Endothelial cell of umbilical vein (primary cell): ENCODE measurements at regions not wholly inside any gene's neighbourhood (a gene's known extent, or its start where the extent isn't known, plus 50 kb on each side); places are given as distances from the start of the nearest gene placed in this dataset.

Experiments used
- BruUV-seq: library from RNA; stranded (reverse); fragments of 400-500 nt; replicated peaks from 2 replicates; lab custom pipeline; 2021; lab: Mats Ljungman, UMichigan
- CTCF ChIA-PET: fragments of 300-600, 350-600 bp; sonication (Branson Sonifier 250); formaldehyde crosslinking; loops from one replicate; lab custom pipeline; 2021; ENCODE audit warnings: antibody characterized with exemption, inconsistent platforms; lab: Charles Lee
- POLR2A ChIA-PET: fragments of 300-600, 350-600 bp; sonication (Branson Sonifier 250); formaldehyde crosslinking; loops from one replicate; lab custom pipeline; 2021; ENCODE audit warnings: antibody characterized with exemption, inconsistent platforms; lab: Charles Lee
- DNase-seq: peaks from one replicate; pipeline ENCODE4 v3.0.0-alpha.2; 2011; ENCODE audit warnings: low read depth, low spot score
- FAIRE-seq: peaks from 2 replicates; lab custom pipeline; 2011; peaks lifted over from hg19 to GRCh38; lab: Jason Lieb, UNC
- H2AFZ ChIP-seq: 2 replicates; pipeline ENCODE4 v1.6.0; 2012; ENCODE audit warnings: low read depth, low read length, control low read depth, inconsistent platforms
- H3K27ac ChIP-seq: 2 replicates; pipeline ENCODE4 v1.5.1; 2011; ENCODE audit warnings: low read depth, mild to moderate bottlenecking, control low read depth, low read length, moderate library complexity; ENCODE audit not compliant: insufficient read depth
- H3K27me3 ChIP-seq, 2 experiments: 2 replicates each; pipeline versions ENCODE4 v1.6.0 to v1.6.1; 2011; ENCODE audit warnings: low read length in 2 of 2, mixed read lengths in 1 of 2; ENCODE audit not compliant: control insufficient read depth in 2 of 2, insufficient read depth in 2 of 2
- H3K36me3 ChIP-seq, 2 experiments: 2 replicates in 1 of 2; 3 replicates in 1 of 2; pipeline ENCODE4 v1.5.1; 2011; ENCODE audit warnings: low read length in 2 of 2, mild to moderate bottlenecking in 1 of 2, moderate library complexity in 1 of 2; ENCODE audit not compliant: control insufficient read depth in 2 of 2, insufficient read depth in 2 of 2; ENCODE audit errors: extremely low read depth in 1 of 2
- H3K4me1 ChIP-seq: 3 replicates; pipeline ENCODE4 v1.5.1; 2011; ENCODE audit warnings: mild to moderate bottlenecking, low read length; ENCODE audit not compliant: control insufficient read depth, insufficient read depth; ENCODE audit errors: extremely low read depth
- H3K4me2 ChIP-seq: 2 replicates; pipeline ENCODE4 v1.6.1; 2011; ENCODE audit warnings: low read length, control low read depth, mixed read lengths; ENCODE audit not compliant: insufficient read depth
- H3K4me3 ChIP-seq, 3 experiments: fragments of 200-600 bp in 1 of 3; sonication (generic), shearing (Covaris generic) in 1 of 3; replicated peaks in 1 of 3; 2 replicates each; pipeline ENCODE4 v1.5.1; 2011 to 2016; ENCODE audit warnings: control low read depth in 3 of 3, low read length in 3 of 3, mild to moderate bottlenecking in 2 of 3, inconsistent platforms in 1 of 3, low read depth in 1 of 3, moderate library complexity in 1 of 3; ENCODE audit not compliant: insufficient read depth in 1 of 3
- H3K79me2 ChIP-seq: 2 replicates; pipeline ENCODE4 v1.6.0; 2012; ENCODE audit warnings: low read length, inconsistent platforms; ENCODE audit not compliant: control insufficient read depth, insufficient read depth
- H3K9ac ChIP-seq: replicated peaks from 2 replicates; pipeline ENCODE3; 2011; ENCODE audit warnings: low read length, control low read depth; ENCODE audit not compliant: insufficient read depth; ENCODE audit errors: extremely low read depth
- H3K9me1 ChIP-seq: replicated peaks from 3 replicates; pipeline ENCODE4 v1.6.0; 2011; ENCODE audit warnings: mild to moderate bottlenecking, low read length; ENCODE audit not compliant: control insufficient read depth, insufficient read depth; ENCODE audit errors: extremely low read depth
- H3K9me3 ChIP-seq: replicated peaks from 2 replicates; pipeline ENCODE4 v1.5.1; 2012; ENCODE audit warnings: low read length, inconsistent platforms; ENCODE audit not compliant: control insufficient read depth, insufficient read depth
- H4K20me1 ChIP-seq: replicated peaks from 2 replicates; pipeline ENCODE3; 2011; ENCODE audit warnings: mild to moderate bottlenecking, low read length; ENCODE audit not compliant: control insufficient read depth, insufficient read depth; ENCODE audit errors: extremely low read depth
- EZH2 ChIP-seq: IDR thresholded peaks from 2 replicates; pipeline ENCODE4 v1.6.1; 2012; ENCODE audit warnings: borderline replicate concordance, low read depth, mild to moderate bottlenecking, moderate library complexity, low read length, inconsistent platforms; ENCODE audit not compliant: severe bottlenecking
- FOS ChIP-seq: IDR thresholded peaks from 2 replicates; pipeline ENCODE4 v1.6.1; 2011; ENCODE audit warnings: mild to moderate bottlenecking, low read length, moderate library complexity, borderline replicate concordance; ENCODE audit not compliant: insufficient read depth
- GATA2 ChIP-seq: IDR thresholded peaks from 2 replicates; pipeline ENCODE4 v1.7.0; 2011; ENCODE audit warnings: low read depth, mild to moderate bottlenecking, moderate library complexity, mixed read lengths, low read length; ENCODE audit not compliant: insufficient read length, insufficient read depth
- JUN ChIP-seq: IDR thresholded peaks from 2 replicates; pipeline ENCODE4 v1.6.1; 2011; ENCODE audit warnings: borderline replicate concordance, low read depth; ENCODE audit not compliant: insufficient read length, insufficient read depth
- MYC ChIP-seq: IDR thresholded peaks from one replicate; pipeline ENCODE4 v1.6.1; 2011; ENCODE audit warnings: mild to moderate bottlenecking, low read depth, low read length
- POLR2A ChIP-seq: IDR thresholded peaks from 2 replicates; pipeline ENCODE4 v1.6.1; 2012; ENCODE audit warnings: low read depth, mild to moderate bottlenecking, control low read depth, low read length
- POLR2AphosphoS5 ChIP-seq: IDR thresholded peaks from 2 replicates; pipeline ENCODE4 v1.6.1; 2012; ENCODE audit warnings: low read depth, mild to moderate bottlenecking, control low read depth, low read length, moderate library complexity; ENCODE audit not compliant: insufficient read depth
- dilution Hi-C: fragments of 300-500 bp; cut with MboI; formaldehyde crosslinking; loops from one replicate; pipeline ENCODE4 v1.15.0; 2019; ENCODE audit warnings: low sequenced_read_pairs; ENCODE audit not compliant: extremely low pct_ligation_motif_present
- intact Hi-C: fragments of 100-400 bp; cut with micrococcal nuclease; formaldehyde crosslinking; loops from one replicate; pipeline ENCODE4 v1.10.0; 2022
- TF ChIP-seq, protein P1 (sequence below): IDR thresholded peaks from 2 replicates; pipeline ENCODE4 v1.6.1; 2011; ENCODE audit not compliant: insufficient read depth, insufficient read length
- TF ChIP-seq, protein P2 (sequence below), 2 donors: IDR thresholded peaks; 1 replicate in 1 of 2; 2 replicates in 1 of 2; pipeline ENCODE4 v1.5.1; 2011; ENCODE audit warnings: low read length in 2 of 2, mild to moderate bottlenecking in 2 of 2, moderate library complexity in 2 of 2, control low read depth in 1 of 2, inconsistent platforms in 1 of 2, low read depth in 1 of 2; ENCODE audit not compliant: insufficient read depth in 1 of 2; ENCODE audit errors: extremely low read depth in 1 of 2

DNA sequence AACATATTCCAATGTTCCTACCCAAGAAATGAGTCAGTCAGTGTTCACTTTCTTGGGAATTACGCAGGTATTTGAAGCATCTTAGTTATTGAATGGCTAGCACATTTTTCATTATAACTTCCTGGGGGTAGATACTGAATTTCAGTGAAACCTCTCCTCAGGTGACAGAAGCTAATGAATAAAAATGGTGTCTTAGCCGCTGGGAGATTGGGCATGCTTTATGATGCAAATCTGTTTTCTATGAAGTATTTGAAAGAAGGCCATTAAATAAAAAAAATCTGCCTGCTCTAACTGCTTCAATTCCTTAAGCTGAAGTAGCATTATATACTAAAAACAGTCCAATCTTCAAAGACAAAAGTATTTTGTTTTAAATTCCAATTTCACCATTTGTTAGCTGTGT lies 132.8 kb upstream of the CYRIA start:
- H3K4me1 ChIP-seq: no peaks in the 10 kb centered on the region
- no peaks in the 10 kb centered on the region for H3K36me3 ChIP-seq
- intact Hi-C loops (no loop called here), dilution Hi-C loops (no loop called here)
- H3K4me2 ChIP-seq: no peak overlapping the region
- no peaks in the 10 kb centered on the region for H3K27me3 ChIP-seq
- no peak overlapping the region for H3K4me3 ChIP-seq
- ChIA-PET CTCF (no interaction called here), POLR2A (no interaction called here)
- DNase-seq: no peak
- H3K9ac ChIP-seq: no peak overlapping the region
- H3K27ac ChIP-seq: no peak overlapping the region
- no peak overlapping the region for H2AFZ ChIP-seq
- TF ChIP-seq POLR2A (no peak), FOS (no peak), POLR2AphosphoS5 (no peak), JUN (no peak), GATA2 (no peak), MYC (no peak), EZH2 (no peak)
- TF ChIP-seq, protein P1, sequence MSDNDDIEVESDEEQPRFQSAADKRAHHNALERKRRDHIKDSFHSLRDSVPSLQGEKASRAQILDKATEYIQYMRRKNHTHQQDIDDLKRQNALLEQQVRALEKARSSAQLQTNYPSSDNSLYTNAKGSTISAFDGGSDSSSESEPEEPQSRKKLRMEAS: no peak
- TF ChIP-seq, protein P2, sequence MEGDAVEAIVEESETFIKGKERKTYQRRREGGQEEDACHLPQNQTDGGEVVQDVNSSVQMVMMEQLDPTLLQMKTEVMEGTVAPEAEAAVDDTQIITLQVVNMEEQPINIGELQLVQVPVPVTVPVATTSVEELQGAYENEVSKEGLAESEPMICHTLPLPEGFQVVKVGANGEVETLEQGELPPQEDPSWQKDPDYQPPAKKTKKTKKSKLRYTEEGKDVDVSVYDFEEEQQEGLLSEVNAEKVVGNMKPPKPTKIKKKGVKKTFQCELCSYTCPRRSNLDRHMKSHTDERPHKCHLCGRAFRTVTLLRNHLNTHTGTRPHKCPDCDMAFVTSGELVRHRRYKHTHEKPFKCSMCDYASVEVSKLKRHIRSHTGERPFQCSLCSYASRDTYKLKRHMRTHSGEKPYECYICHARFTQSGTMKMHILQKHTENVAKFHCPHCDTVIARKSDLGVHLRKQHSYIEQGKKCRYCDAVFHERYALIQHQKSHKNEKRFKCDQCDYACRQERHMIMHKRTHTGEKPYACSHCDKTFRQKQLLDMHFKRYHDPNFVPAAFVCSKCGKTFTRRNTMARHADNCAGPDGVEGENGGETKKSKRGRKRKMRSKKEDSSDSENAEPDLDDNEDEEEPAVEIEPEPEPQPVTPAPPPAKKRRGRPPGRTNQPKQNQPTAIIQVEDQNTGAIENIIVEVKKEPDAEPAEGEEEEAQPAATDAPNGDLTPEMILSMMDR (IDR thresholded peaks at IDR 0.05; ENCODE audit: extremely low read depth in 1 of 2, insufficient read depth in 1 of 2, low read depth in 1 of 2, low read length in 2 of 2): no peak
- H3K9me3 ChIP-seq: no peaks in the 10 kb centered on the region
- no peaks in the 10 kb centered on the region for H4K20me1 ChIP-seq
- BruUV-seq: no TSS peak
- H3K79me2 ChIP-seq: no peaks in the 10 kb centered on the region
- no peaks in the 10 kb centered on the region for H3K9me1 ChIP-seq
- FAIRE-seq: no peak
